GM19372 (cell line): ENCODE measurements at regions not wholly inside any gene's neighbourhood (a gene's known extent, or its start where the extent isn't known, plus 50 kb on each side); places are given as distances from the start of the nearest gene placed in this dataset.

Experiments
- ATAC-seq: cut with Tn5 transposase; IDR thresholded peaks from one replicate; pipeline ENCODE4 v1.9.1; 2021; ENCODE audit warnings: mild to moderate bottlenecking, low read depth, moderate library complexity; ENCODE audit not compliant: unreplicated experiment

DNA sequence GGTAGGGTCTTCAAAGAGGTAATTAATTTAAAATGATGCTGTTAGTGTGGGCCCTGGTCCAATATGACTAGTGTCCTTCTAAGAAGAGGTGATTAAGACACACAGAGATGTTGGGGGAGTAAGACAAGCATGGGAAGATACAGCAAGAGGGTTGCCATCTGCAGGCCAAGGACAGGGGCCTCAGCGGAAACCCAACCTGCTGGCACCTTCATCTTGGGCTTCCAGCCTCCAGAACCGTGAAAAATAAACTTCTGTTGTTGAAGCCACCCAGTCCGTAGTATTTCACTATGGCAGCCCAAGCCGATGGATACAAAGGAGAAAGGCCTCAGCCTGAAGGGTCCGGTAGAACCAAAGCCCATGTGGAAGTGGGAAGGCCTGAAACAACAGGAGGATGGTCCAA, 161.7 kb upstream of the UBE2E1 start:
- no peak for ATAC-seq

GRCh38 chr3:23644676-23645075, 161.1 kb upstream of the UBE2E1 start:
- no peak for ATAC-seq

GRCh38 chr3:23645533-23646183, 160.1 kb upstream of the UBE2E1 start:
- ATAC-seq: no peak

DNA sequence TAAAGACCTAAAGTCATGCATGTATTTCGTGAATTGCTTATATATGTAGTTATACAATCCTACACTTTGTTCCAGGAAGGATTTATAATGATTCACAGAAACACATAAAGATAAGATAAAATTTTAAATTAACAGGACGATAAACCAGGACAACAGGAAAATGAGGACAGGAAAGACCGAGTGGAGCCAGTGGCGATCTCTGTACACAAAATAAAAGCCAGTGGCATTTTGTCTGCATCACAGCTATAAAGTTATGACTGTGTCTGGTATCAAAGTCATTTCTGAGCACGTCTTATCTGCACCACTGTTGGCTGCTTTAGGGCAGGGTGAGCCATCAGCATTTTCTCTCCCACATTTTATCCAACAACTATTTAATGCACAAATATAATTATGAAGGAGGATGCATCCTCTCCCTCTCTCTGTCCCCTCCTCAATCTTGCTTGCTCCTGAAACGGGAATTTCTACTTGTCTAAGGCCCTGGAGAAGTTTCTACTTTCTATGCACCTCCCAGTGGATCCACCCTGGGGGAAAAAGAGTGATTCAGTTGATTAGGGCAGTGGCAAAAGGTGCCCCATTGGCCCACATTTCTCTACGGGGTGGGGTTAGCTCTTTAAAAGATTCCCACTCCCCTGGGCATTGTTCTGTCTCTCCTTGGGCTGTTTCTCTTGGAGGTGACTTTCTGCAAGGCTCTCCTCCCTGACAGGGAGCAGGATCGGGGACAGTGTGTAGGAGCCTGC, 159.4 kb upstream of the UBE2E1 start:
- no peak for ATAC-seq

DNA sequence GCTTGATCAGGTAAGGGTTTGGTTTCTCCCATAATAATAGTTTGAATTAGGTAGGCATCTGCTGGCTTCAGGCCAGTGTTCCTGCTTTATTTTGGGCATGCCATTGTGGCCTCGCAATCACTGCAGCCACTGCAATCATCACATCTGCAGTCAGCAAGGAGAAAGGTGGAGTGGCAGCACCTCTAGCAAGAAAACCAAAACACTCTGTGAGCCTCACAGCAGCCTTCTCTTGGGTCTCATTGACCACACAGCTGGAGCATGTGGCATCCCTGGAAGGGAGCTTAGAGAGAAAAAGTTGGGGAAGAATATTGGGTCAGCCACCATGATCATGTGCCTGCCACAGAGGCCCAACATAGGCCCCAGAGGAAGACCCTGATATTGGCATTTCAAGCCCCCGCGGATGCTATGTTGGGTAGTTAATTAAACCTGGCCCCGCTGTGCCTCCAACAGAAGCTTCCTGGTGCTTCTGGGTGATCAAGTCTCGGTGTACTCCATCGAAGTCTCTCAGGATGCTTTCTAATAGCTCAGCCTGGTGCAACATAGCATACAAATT, 158.0 kb upstream of the UBE2E1 start:
- no peak for ATAC-seq

- no peak for ATAC-seq
Measured at GRCh38 chr3:23648326-23648995, 157.3 kb upstream of the UBE2E1 start.

- ATAC-seq: no peak
Measured at GRCh38 chr3:23648996-23649395, 156.8 kb upstream of the UBE2E1 start.

- ATAC-seq: no peak
Measured at GRCh38 chr3:23649448-23649847, 156.3 kb upstream of the UBE2E1 start.

DNA sequence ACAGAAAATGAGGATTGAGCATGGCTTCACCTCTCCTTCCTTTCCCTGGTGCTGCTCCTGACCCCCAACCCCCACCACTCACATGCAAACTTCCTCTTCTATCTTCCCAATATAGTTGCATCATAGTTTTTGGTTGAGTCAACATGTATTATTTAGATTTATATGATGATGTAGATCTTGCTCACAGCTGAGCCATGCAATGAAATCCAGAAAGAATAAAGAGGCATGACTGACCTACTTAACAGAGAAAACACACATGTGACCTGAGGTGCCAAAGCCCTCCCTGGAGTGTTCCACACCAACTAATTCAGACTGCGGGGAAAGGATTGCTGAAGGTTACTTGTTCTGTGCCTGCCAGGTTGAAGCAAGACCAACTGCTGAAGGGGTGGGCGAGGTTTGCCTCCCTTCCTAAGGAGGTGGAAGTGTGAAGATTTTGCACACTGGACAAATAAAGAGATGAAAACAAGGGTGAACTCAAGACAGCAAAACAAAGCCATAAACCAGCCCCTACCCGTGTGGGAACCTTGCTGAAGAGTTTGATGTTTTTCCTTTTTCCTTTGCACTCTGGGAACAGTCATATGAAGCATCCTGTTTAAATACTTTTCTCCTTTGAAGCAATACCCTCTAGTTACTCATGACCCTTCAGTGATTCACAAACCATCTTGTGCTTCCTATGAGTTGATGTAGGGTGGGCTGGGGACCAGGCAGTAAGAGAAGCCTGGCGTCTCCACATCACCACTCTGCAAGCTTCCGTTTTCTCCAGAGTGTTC, 155.2 kb upstream of the UBE2E1 start:
- ATAC-seq: no peak

DNA sequence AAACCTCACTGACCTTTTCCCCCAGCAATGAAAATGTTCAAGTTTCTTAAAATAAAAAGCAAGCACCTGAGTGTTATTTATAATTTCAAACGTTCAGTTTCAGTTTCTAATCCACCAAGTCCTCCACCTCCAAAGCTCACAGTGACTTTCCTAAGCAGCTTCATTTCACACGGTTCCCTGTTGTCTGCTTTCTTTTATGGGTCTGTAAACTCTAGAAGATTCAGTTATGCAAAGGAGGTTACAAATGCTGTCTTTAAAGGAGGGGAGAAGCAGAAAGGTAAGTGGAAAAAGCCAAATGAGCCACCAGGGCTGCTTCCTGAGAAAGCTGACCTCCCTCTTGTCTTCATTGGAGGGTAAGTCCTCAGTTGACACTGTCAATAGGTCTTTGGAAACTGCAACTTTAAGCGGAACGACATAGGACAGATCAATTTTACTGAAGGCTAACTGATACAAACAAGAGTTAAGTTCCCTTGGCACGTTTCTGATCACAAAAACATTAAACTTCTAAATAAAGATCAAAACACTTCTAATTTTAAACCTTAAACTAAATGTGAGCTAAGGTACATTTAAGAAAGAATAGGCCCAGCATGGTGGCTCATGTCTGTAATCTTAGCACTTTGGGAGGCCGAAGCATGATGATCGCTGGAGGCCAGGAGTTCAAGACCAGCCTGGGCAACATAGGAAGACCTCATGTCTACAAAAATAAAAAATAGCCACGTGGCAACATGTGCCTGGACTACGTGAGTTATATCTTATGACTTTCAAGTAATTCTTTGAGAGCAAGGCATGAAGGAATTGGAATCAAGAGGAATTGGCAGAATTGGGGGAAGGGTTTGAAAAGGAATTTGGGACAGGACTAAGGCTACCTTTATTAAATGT, 151.9 kb upstream of the UBE2E1 start:
- ATAC-seq: peak; percentile 91

- peak; percentile 20 for ATAC-seq
Measured at GRCh38 chr3:23654571-23654970, 151.2 kb upstream of the UBE2E1 start.

GRCh38 chr3:23655749-23656148, 150.0 kb upstream of the UBE2E1 start:
- no peak for ATAC-seq

- ATAC-seq: no peak
Measured at GRCh38 chr3:23656199-23656598, 149.6 kb upstream of the UBE2E1 start.

- no peak for ATAC-seq
Measured at GRCh38 chr3:23656821-23657220, 148.9 kb upstream of the UBE2E1 start.

DNA sequence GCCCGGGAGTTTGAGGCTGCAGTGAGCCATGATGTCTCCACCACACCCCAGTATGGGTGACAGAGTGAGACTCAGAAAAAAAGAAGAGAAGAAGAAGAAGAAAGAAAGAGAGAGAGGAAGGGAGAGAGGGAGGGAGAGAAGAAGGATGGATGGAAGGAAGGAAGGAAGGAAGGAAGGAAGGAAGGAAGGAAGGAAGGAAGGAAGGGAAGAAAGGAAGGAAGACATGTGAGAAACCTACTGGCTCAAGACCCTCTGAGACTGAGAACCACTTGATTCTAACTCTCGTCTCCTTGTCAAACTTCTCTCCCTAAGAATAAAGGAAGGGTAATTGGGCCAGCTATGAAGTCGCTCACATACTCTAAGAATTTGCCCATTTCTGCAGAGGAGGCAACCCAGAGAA, 148.1 kb upstream of the UBE2E1 start:
- no peak for ATAC-seq

GRCh38 chr3:23659274-23659673, 146.5 kb upstream of the UBE2E1 start:
- peak; percentile 60 for ATAC-seq

DNA sequence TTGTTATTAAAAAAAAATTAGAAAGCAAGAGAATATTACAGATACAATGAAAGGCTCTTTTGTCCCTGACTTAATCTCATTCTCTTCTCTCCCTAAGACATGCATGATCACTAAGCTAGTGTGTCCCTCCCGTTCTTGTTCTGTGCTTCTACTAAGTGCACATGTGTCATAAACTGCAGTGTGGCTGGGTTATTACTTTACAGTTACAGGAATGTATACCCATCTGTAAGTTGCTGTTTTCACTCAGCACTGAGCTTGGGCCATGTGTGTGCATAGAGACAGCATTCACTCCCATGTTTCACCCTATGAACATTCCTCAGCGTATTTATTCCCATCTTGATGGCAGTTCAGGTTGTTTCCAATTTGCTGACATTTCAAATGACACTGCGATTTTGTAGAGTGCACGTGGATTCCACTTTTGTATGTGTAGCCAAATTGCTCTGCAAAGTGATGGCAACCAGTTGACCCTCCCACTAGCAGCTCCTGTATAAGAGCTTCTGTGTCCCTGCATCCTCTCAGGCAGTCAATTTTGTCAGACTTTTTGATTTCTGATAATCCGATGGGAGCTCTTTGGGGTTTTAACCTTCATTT, 145.8 kb upstream of the UBE2E1 start:
- no peak for ATAC-seq

- no peak for ATAC-seq
Measured at GRCh38 chr3:23662079-23662617, 143.6 kb upstream of the UBE2E1 start.

GRCh38 chr3:23663246-23663645, 142.5 kb upstream of the UBE2E1 start:
- no peak for ATAC-seq
